Keratinocyte (primary cell): ENCODE measurements at regions not wholly inside any gene's neighbourhood (a gene's known extent, or its start where the extent isn't known, plus 50 kb on each side); places are given as distances from the start of the nearest gene placed in this dataset.

Experiments used
- EZH2 ChIP-seq: IDR thresholded peaks from one replicate; pipeline ENCODE4 v1.6.1; 2012; ENCODE audit warnings: inconsistent platforms, mild to moderate bottlenecking, low read length, moderate library complexity
- TF ChIP-seq, protein P1 (sequence below), 3 experiments: IDR thresholded peaks in 1 of 3; conservative IDR thresholded peaks in 1 of 3; optimal IDR thresholded peaks in 1 of 3; 2 replicates in 2 of 3; 3 replicates in 1 of 3; pipeline versions ENCODE3 to v1.5.1; 2011; ENCODE audit warnings: low read length in 3 of 3, mild to moderate bottlenecking in 3 of 3, moderate library complexity in 2 of 3, control low read depth in 1 of 3, inconsistent platforms in 1 of 3; ENCODE audit not compliant: insufficient read depth in 2 of 3; ENCODE audit errors: extremely low read depth in 1 of 3

DNA sequence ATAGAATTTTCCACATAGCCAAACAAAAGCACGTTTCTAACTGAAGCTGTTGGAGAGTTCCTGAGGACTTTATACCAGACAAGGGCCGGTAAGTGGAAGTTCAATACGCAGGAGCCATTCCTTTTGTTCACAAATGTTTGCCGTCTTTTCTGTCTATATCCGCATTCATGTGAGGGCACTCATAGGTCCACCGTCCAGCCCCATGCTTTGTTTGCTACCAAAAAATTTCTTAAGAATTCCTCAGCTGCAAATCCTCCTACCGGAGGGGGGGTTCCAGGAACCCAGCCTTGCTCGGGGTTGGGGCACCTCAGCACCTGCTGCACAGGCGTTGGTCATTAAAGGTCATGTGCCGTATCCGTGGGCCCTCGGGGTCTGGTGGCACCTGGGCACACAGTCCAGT lies 276.8 kb downstream of the SEC14L1 start:
- TF ChIP-seq, protein P1, sequence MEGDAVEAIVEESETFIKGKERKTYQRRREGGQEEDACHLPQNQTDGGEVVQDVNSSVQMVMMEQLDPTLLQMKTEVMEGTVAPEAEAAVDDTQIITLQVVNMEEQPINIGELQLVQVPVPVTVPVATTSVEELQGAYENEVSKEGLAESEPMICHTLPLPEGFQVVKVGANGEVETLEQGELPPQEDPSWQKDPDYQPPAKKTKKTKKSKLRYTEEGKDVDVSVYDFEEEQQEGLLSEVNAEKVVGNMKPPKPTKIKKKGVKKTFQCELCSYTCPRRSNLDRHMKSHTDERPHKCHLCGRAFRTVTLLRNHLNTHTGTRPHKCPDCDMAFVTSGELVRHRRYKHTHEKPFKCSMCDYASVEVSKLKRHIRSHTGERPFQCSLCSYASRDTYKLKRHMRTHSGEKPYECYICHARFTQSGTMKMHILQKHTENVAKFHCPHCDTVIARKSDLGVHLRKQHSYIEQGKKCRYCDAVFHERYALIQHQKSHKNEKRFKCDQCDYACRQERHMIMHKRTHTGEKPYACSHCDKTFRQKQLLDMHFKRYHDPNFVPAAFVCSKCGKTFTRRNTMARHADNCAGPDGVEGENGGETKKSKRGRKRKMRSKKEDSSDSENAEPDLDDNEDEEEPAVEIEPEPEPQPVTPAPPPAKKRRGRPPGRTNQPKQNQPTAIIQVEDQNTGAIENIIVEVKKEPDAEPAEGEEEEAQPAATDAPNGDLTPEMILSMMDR (optimal IDR thresholded peaks at IDR 0.05 in 1 of 3, IDR thresholded peaks at IDR 0.05 in 1 of 3, conservative IDR thresholded peaks at IDR 0.05 in 1 of 3; ENCODE audit: extremely low read depth in 1 of 3, insufficient read depth in 2 of 3, low read length in 3 of 3): no peak
- TF ChIP-seq EZH2: no peak
